A673 (cell line): ENCODE measurements at regions not wholly inside any gene's neighbourhood (a gene's known extent, or its start where the extent isn't known, plus 50 kb on each side); places are given as distances from the start of the nearest gene placed in this dataset.
"Not testable (repeated sequence)": the region's sequence is repeated elsewhere in the genome, so short reads cannot be mapped to it uniquely, and the experiment has no call there.

Source experiments
- BruUV-seq: library from RNA; stranded (reverse); fragments of 400-500 nt; replicated peaks from 2 replicates; lab custom pipeline; 2021; lab: Mats Ljungman, UMichigan
- CTCF ChIA-PET: fragments of 300-600 bp; sonication (Branson Sonifier 250); formaldehyde crosslinking; loops from one replicate; lab custom pipeline; 2022; ENCODE audit warnings: antibody characterized with exemption; lab: Charles Lee
- POLR2A ChIA-PET: fragments of 300-600 bp; sonication (Branson Sonifier 250); formaldehyde crosslinking; loops from one replicate; lab custom pipeline; 2022; ENCODE audit warnings: antibody characterized with exemption; ENCODE audit not compliant: low non-redundant PET; lab: Charles Lee
- DNase-seq: peaks from one replicate; pipeline ENCODE4 v3.0.0-alpha.2; 2015; ENCODE audit warnings: low spot score
- H3K27ac ChIP-seq: fragments of 200-600 bp; sonication (generic); 2 replicates; pipeline ENCODE4 v1.5.1; 2016; ENCODE audit warnings: mixed run types, low read depth, mild to moderate bottlenecking, mixed read lengths, antibody characterized with exemption, low read length; ENCODE audit not compliant: poor library complexity, severe bottlenecking
- H3K27me3 ChIP-seq: fragments of 200-600 bp; sonication (generic); replicated peaks from 2 replicates; pipeline ENCODE4 v1.6.1; 2017; ENCODE audit warnings: mixed run types, low read depth, mild to moderate bottlenecking, mixed read lengths, antibody characterized with exemption, low read length; ENCODE audit not compliant: insufficient read depth, poor library complexity
- H3K36me3 ChIP-seq: fragments of 200-600 bp; sonication (generic); 2 replicates; pipeline ENCODE4 v1.6.1; 2016; ENCODE audit warnings: mixed run types, mild to moderate bottlenecking, mixed read lengths, antibody characterized with exemption, low read length; ENCODE audit not compliant: insufficient read depth, poor library complexity, severe bottlenecking
- H3K4me1 ChIP-seq: fragments of 200-600 bp; sonication (generic); 2 replicates; pipeline ENCODE4 v1.6.1; 2017; ENCODE audit warnings: mixed run types, mild to moderate bottlenecking, mixed read lengths, antibody characterized with exemption, low read length; ENCODE audit not compliant: insufficient read depth, poor library complexity, severe bottlenecking
- H3K4me3 ChIP-seq: fragments of 200-600 bp; sonication (generic); 2 replicates; pipeline ENCODE4 v1.5.1; 2016; ENCODE audit warnings: low read depth, mixed run types, mild to moderate bottlenecking, mixed read lengths, low read length; ENCODE audit not compliant: poor library complexity, severe bottlenecking
- H3K9me3 ChIP-seq: fragments of 200-600 bp; sonication (generic); 2 replicates; pipeline ENCODE4 v1.6.1; 2016; ENCODE audit warnings: mixed run types, low read depth, mild to moderate bottlenecking, mixed read lengths, antibody characterized with exemption, low read length; ENCODE audit not compliant: poor library complexity, severe bottlenecking
- CTCF ChIP-seq: fragments of 300-800, 200-600 bp; sonication (generic); conservative IDR thresholded peaks from 2 replicates; pipeline ENCODE4 v1.5.1; 2017; ENCODE audit warnings: low read depth, mild to moderate bottlenecking, antibody characterized with exemption, low read length, moderate library complexity, mixed read lengths
- EZH2 ChIP-seq: fragments of 200-600 bp; sonication (generic); IDR thresholded peaks from 2 replicates; pipeline ENCODE4 v1.6.1; 2017; ENCODE audit warnings: borderline replicate concordance, low read depth, mild to moderate bottlenecking, mixed read lengths, antibody characterized with exemption, low read length; ENCODE audit not compliant: poor library complexity, severe bottlenecking
- intact Hi-C: fragments of 100-400 bp; cut with micrococcal nuclease; formaldehyde crosslinking; loops from one replicate; pipeline ENCODE4 v1.10.0; 2022; ENCODE audit not compliant: unreplicated experiment

GRCh38 chr10:23505797-23506465 is 67.1 kb downstream of the OTUD1 start:
- no peak overlapping the region for H3K27ac ChIP-seq
- no TSS peak for BruUV-seq
- no peaks in the 10 kb centered on the region for H3K27me3 ChIP-seq
- H3K4me3 ChIP-seq = no peak overlapping the region
- intact Hi-C loops = no loop called here
- H3K4me1 ChIP-seq = no peaks in the 10 kb centered on the region
- H3K9me3 ChIP-seq = no peaks in the 10 kb centered on the region
- TF ChIP-seq CTCF = no peak
- ChIA-PET POLR2A (no interaction called here), CTCF (no interaction called here)
- DNase-seq = no peak
- no peaks in the 10 kb centered on the region for H3K36me3 ChIP-seq

DNA sequence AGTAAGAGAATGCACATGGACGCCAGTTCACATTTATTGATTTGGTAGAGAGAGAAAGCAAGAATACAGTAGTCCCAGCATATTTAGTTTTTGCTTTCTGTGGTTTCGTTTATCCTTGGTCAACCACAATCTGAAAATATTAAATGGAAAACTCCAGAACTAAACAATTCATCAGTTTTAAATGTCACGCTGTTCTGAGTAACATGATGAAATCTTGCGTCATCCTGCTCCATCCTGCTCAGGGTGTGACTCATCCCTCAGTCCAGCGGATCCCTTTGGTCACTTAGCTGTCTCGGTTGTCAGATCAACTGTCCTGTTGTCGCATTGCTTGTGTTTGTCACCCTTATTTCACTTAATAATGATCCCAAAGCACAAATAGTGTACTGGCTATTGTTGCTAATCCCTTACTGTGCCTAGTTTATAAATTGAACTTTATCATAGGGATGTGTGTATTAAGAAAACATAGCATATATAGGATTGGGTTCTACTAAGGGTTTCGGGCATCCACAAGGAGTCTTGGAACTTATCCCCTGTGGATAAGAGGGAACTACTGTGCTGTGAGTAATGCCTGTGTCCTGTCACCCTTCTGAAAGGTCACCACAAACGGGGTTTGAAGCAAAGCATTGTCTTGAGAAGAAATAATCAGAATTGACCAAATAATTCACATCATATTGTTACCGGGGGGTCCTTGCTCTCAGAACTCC is 73.6 kb downstream of the OTUD1 start:
- no peaks in the 10 kb centered on the region for H3K27me3 ChIP-seq
- peak; percentile 37 for DNase-seq
- H3K27ac ChIP-seq = no peak overlapping the region
- H3K4me3 ChIP-seq = no peak overlapping the region
- ChIA-PET CTCF (no interaction called here), POLR2A (no interaction called here)
- H3K4me1 ChIP-seq = peaks cover 4% of the 10 kb centered on the region
- TF ChIP-seq EZH2 (no peak), CTCF (no peak)
- no TSS peak for BruUV-seq
- no peaks in the 10 kb centered on the region for H3K9me3 ChIP-seq
- H3K36me3 ChIP-seq = no peaks in the 10 kb centered on the region
- intact Hi-C loops = no loop called here

- H3K9me3 ChIP-seq, H3K36me3 ChIP-seq, CTCF ChIA-PET, POLR2A ChIA-PET, DNase-seq, H3K27me3 ChIP-seq, H3K27ac ChIP-seq, BruUV-seq, H3K4me1 ChIP-seq, H3K4me3 ChIP-seq, intact Hi-C loops: not testable (repeated sequence)
These were observed 74.7 kb downstream of the OTUD1 start for GRCh38 chr10:23513621-23514020.
